ENCODE measurements at regions not wholly inside any gene's neighbourhood (a gene's known extent, or its start where the extent isn't known, plus 50 kb on each side); places are given as distances from the start of the nearest gene placed in this dataset.
"Not testable (repeated sequence)": the region's sequence is repeated elsewhere in the genome, so short reads cannot be mapped to it uniquely, and the experiment has no call there.

DNA sequence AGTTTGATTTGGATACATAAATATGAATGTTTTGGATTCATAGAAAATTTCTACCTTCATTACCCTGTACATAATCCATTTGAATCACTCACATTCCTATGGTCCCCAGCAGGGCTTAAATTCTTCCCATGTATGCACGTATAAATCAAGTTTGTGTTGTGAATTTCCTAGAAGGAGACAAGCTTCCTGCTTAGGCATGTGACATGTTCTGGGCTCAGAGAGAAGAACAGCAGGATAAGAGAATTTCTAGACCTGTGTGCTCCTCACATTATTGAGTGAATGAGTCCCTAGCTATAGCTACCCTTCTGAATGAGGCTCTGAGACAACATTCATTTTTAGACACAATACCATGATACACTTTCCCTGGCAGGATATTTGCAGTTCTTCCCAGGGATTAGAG is 229.1 kb downstream of the YTHDC2 start:
- TF ChIP-seq CTCF (IDR thresholded peaks at IDR 0.05): no peak

GRCh38 chr5:113748403-113748802 is 234.9 kb downstream of the YTHDC2 start:
- Mint-ChIP-seq H3K36me3 (ENCODE audit: low read depth) (no peaks in the 10 kb centered on the region), H3K4me3 (no peak overlapping the region)

More for the DNA sequence above, 229.1 kb downstream of the YTHDC2 start:
- H3K27ac Mint-ChIP-seq: no peak overlapping the region
- DNase-seq: no peak
- no peak overlapping the region for H3K4me3 Mint-ChIP-seq
- H3K4me1 Mint-ChIP-seq (ENCODE audit: low read depth): no peaks in the 10 kb centered on the region
- H3K9me3 Mint-ChIP-seq: peaks cover 5% of the 10 kb centered on the region; the same call in 1 of the 2 replicates
- H3K36me3 Mint-ChIP-seq (ENCODE audit: low read depth): no peaks in the 10 kb centered on the region
- H3K27me3 Mint-ChIP-seq (ENCODE audit: insufficient read depth): no peaks in the 10 kb centered on the region; the same call in 1 of the 2 replicates

DNA sequence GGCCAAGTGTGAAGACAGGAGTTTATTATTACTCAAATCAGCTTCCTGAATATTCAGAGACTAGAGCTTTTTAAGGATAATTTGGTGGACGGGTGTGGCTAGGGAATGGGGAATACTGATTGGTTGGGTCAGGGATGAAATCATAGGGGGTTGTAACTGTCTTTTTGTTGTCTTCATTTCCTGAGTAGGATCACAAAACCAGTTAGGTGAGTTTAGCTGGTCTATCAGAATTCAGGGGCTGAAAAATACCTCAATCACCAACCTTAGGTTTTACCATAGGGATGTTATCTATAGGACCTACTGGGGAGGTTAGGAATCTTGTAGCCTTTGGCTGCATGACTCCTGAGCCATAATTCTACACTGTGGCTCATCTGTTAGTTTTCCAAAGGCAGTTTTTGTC is 235.8 kb downstream of the YTHDC2 start:
- H3K4me3 Mint-ChIP-seq: no peak overlapping the region
- peaks cover 8% of the 10 kb centered on the region; the same call in 1 of the 2 replicates for H3K9me3 Mint-ChIP-seq
- H3K4me1 Mint-ChIP-seq (ENCODE audit: low read depth): no peaks in the 10 kb centered on the region
- H3K27me3 Mint-ChIP-seq (ENCODE audit: insufficient read depth): no peaks in the 10 kb centered on the region
- DNase-seq: no peak
- H3K27ac Mint-ChIP-seq: no peak overlapping the region
- no peaks in the 10 kb centered on the region for H3K36me3 Mint-ChIP-seq (ENCODE audit: low read depth)
- TF ChIP-seq CTCF (IDR thresholded peaks at IDR 0.05): no peak

More at GRCh38 chr5:113748403-113748802, 234.9 kb downstream of the YTHDC2 start:
- no peaks in the 10 kb centered on the region for H3K4me1 Mint-ChIP-seq (ENCODE audit: low read depth)
- TF ChIP-seq CTCF (IDR thresholded peaks at IDR 0.05): no peak
- no peaks in the 10 kb centered on the region for H3K27me3 Mint-ChIP-seq (ENCODE audit: insufficient read depth)
- H3K27ac Mint-ChIP-seq: no peak overlapping the region
- peaks cover 11% of the 10 kb centered on the region; the same call in 1 of the 2 replicates for H3K9me3 Mint-ChIP-seq
- no peak for DNase-seq

DNA sequence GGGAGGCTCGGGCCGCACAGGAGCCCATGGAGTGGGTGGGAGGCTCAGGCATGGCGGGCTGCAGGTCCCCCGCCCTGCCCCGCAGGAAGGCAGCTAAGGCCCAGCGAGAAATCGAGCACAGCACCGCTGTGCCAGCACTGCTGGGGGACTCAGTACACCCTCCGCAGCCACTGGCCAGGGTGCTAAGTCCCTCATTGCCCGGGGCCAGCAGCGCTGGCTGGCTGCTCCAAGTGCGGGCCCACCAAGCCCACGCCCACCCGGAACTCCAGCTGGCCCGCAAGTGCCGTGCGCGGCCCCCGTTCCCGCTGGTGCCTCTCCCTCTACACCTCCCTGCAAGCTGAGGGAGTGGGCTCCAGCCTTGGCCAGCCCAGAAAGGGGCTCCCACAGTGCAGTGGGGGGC is 239.7 kb downstream of the YTHDC2 start:
- not testable (repeated sequence) for H3K27me3 Mint-ChIP-seq (ENCODE audit: insufficient read depth); H3K4me1 Mint-ChIP-seq (ENCODE audit: low read depth); H3K27ac Mint-ChIP-seq; H3K36me3 Mint-ChIP-seq (ENCODE audit: low read depth); DNase-seq; H3K9me3 Mint-ChIP-seq; H3K4me3 Mint-ChIP-seq

- no peak for DNase-seq
- Mint-ChIP-seq H3K36me3 (ENCODE audit: low read depth) (no peaks in the 10 kb centered on the region), H3K4me3 (no peak overlapping the region), H3K4me1 (ENCODE audit: low read depth) (no peaks in the 10 kb centered on the region), H3K27me3 (ENCODE audit: insufficient read depth) (no peaks in the 10 kb centered on the region), H3K27ac (no peak overlapping the region), H3K9me3 (peaks cover 8% of the 10 kb centered on the region; the same call in 1 of the 2 replicates)
- no peak for TF ChIP-seq CTCF (IDR thresholded peaks at IDR 0.05)
Observed at GRCh38 chr5:113755516-113755915, 242.0 kb downstream of the YTHDC2 start.

DNA sequence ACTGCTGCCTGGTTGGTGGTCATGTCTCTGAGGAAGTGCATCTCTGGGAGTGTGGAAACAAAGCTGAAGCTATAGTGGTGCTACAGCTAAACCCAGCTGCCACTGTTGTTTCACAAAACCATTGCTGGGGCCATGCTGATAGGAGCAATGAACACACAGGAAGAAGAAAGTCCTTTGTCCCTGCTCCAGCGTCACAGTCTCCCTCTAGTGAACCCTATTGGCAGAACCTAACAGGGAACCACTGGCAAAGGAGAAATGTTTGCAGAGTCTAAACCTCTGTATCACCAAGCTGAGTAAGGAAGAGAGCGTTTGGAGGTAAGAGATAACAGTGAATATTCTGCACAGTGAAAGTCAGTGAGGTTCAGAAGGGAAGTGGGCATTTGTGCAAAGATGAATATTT is 244.0 kb downstream of the YTHDC2 start:
- no peak for DNase-seq
- no peak overlapping the region for H3K4me3 Mint-ChIP-seq
- no peak overlapping the region for H3K27ac Mint-ChIP-seq
- no peaks in the 10 kb centered on the region for H3K4me1 Mint-ChIP-seq (ENCODE audit: low read depth)
- no peaks in the 10 kb centered on the region for H3K27me3 Mint-ChIP-seq (ENCODE audit: insufficient read depth)
- TF ChIP-seq CTCF (IDR thresholded peaks at IDR 0.05): no peak
- peaks cover 2% of the 10 kb centered on the region; the same call in 1 of the 2 replicates for H3K9me3 Mint-ChIP-seq
- no peaks in the 10 kb centered on the region for H3K36me3 Mint-ChIP-seq (ENCODE audit: low read depth)
